SK-N-SH (cell line): ENCODE measurements at regions not wholly inside any gene's neighbourhood (a gene's known extent, or its start where the extent isn't known, plus 50 kb on each side); places are given as distances from the start of the nearest gene placed in this dataset.

Source experiments
- CTCF ChIA-PET: fragments of 300-600, 350-600 bp; formaldehyde crosslinking; extraction: SDS; loops from one replicate; lab custom pipeline; 2021; lab: Yijun Ruan, JAX
- POLR2A ChIA-PET: fragments of 350-600 bp; sonication (Branson Sonifier 250); formaldehyde crosslinking; extraction: SDS; loops from one replicate; lab custom pipeline; 2020; ENCODE audit warnings: antibody characterized with exemption, inconsistent platforms; lab: Yijun Ruan, JAX
- DNase-seq: peaks from one replicate; pipeline ENCODE4 v3.0.0; 2012
- H2AFZ ChIP-seq: fragments of 200-600 bp; sonication (generic); 2 replicates; pipeline ENCODE4 v1.8.1; 2016; ENCODE audit warnings: antibody characterized with exemption, mild to moderate bottlenecking, low read depth
- H3F3A ChIP-seq: fragments of 200-600 bp; sonication (generic); replicated peaks from 2 replicates; pipeline ENCODE3; 2016; ENCODE audit warnings: antibody characterized with exemption, mild to moderate bottlenecking; ENCODE audit not compliant: insufficient read depth
- H3K27ac ChIP-seq, 2 experiments: fragments of 200-500 bp in 1 of 2; fragments of 200-600 bp in 1 of 2; sonication (Bioruptor generic) in 1 of 2; sonication (generic), shearing (Covaris generic) in 1 of 2; 2 replicates each; pipeline versions ENCODE4 v1.5.1 to v1.6.1; 2014 to 2016; ENCODE audit warnings: low read depth in 2 of 2, inconsistent platforms in 1 of 2, low read length in 1 of 2, mild to moderate bottlenecking in 1 of 2, mixed read lengths in 1 of 2
- H3K27me3 ChIP-seq: fragments of 200-600 bp; sonication (generic), shearing (Covaris generic); 2 replicates; pipeline ENCODE4 v1.6.1; 2016; ENCODE audit warnings: mixed run types; ENCODE audit not compliant: insufficient read depth
- H3K36me3 ChIP-seq, 2 experiments: fragments of 200-500 bp in 1 of 2; fragments of 200-600 bp in 1 of 2; sonication (Bioruptor generic) in 1 of 2; sonication (generic) in 1 of 2; replicated peaks in 1 of 2; 2 replicates each; pipeline versions ENCODE3 to v1.5.1; 2014 to 2016; ENCODE audit warnings: low read length in 1 of 2, mild to moderate bottlenecking in 1 of 2; ENCODE audit not compliant: insufficient read depth in 2 of 2, control insufficient read depth in 1 of 2
- H3K4me1 ChIP-seq, 2 experiments: fragments of 200-500 bp in 1 of 2; fragments of 200-600 bp in 1 of 2; sonication (Bioruptor generic) in 1 of 2; sonication (generic), shearing (Covaris generic) in 1 of 2; 2 replicates each; pipeline versions ENCODE4 v1.5.1 to v1.6.1; 2014 to 2016; ENCODE audit warnings: low read depth in 1 of 2, low read length in 1 of 2, mixed run types in 1 of 2; ENCODE audit not compliant: insufficient read depth in 2 of 2, control insufficient read depth in 1 of 2
- H3K4me2 ChIP-seq: fragments of 200-600 bp; sonication (generic), shearing (Covaris generic); 2 replicates; pipeline ENCODE4 v1.6.1; 2017; ENCODE audit warnings: mixed run types
- H3K4me3 ChIP-seq, 2 experiments: fragments of 200-500 bp in 1 of 2; fragments of 200-600 bp in 1 of 2; sonication (Bioruptor generic) in 1 of 2; sonication (generic), shearing (Covaris generic) in 1 of 2; 2 replicates each; pipeline versions ENCODE4 v1.5.1 to v1.8.1; 2014 to 2016; ENCODE audit warnings: low read depth in 2 of 2, inconsistent platforms in 1 of 2, low read length in 1 of 2, mild to moderate bottlenecking in 1 of 2, mixed read lengths in 1 of 2, moderate library complexity in 1 of 2
- H3K79me2 ChIP-seq: fragments of 200-600 bp; sonication (generic); 2 replicates; pipeline ENCODE4 v1.8.1; 2017; ENCODE audit warnings: mild to moderate bottlenecking; ENCODE audit not compliant: insufficient read depth
- H3K9ac ChIP-seq: fragments of 200-600 bp; sonication (generic); 2 replicates; pipeline ENCODE4 v1.6.1; 2017; ENCODE audit warnings: mixed run types
- H3K9me2 ChIP-seq: fragments of 200-600 bp; sonication (generic); 2 replicates; pipeline ENCODE4 v1.6.1; 2017; ENCODE audit warnings: mixed run types
- H3K9me3 ChIP-seq: fragments of 200-600 bp; sonication (generic); 2 replicates; pipeline ENCODE4 v1.6.1; 2017; ENCODE audit warnings: mixed run types, mild to moderate bottlenecking, moderate library complexity
- H4K20me1 ChIP-seq: fragments of 200-600 bp; sonication (generic); 2 replicates; pipeline ENCODE4 v1.6.1; 2017; ENCODE audit warnings: mild to moderate bottlenecking, mixed run types; ENCODE audit not compliant: insufficient read depth
- CHD2 ChIP-seq: fragments of 150-350 bp; IDR thresholded peaks from 2 replicates; pipeline ENCODE4 v1.6.1; 2018; ENCODE audit warnings: low read length; ENCODE audit not compliant: partially characterized antibody
- EZH2phosphoT487 ChIP-seq: fragments of 200-600 bp; sonication (generic); IDR thresholded peaks from 2 replicates; pipeline ENCODE4 v1.6.1; 2017; ENCODE audit warnings: low read depth, mixed run types, mild to moderate bottlenecking, antibody characterized with exemption, moderate library complexity, borderline replicate concordance
- FOSL2 ChIP-seq: IDR thresholded peaks from 2 replicates; pipeline ENCODE4 v1.4.0; 2012; ENCODE audit warnings: low read depth, mild to moderate bottlenecking, moderate library complexity, borderline replicate concordance
- FOXM1 ChIP-seq: IDR thresholded peaks from 2 replicates; pipeline ENCODE4 v1.4.0; 2012; ENCODE audit warnings: low read depth, mild to moderate bottlenecking
- GABPA ChIP-seq: IDR thresholded peaks from 2 replicates; pipeline ENCODE4 v1.4.0; 2012; ENCODE audit warnings: low read depth, mild to moderate bottlenecking
- MXI1 ChIP-seq: IDR thresholded peaks from 2 replicates; pipeline ENCODE4 v1.6.1; 2012; ENCODE audit warnings: mild to moderate bottlenecking, low read depth, low read length, improper control_type of control experiment
- NFIC ChIP-seq: IDR thresholded peaks from 2 replicates; pipeline ENCODE4 v1.4.0; 2012; ENCODE audit warnings: borderline replicate concordance
- RAD21 ChIP-seq: IDR thresholded peaks from 2 replicates; pipeline ENCODE4 v1.6.1; 2012; ENCODE audit warnings: mild to moderate bottlenecking, low read length
- RFX5 ChIP-seq: IDR thresholded peaks from 2 replicates; pipeline ENCODE4 v1.6.1; 2012; ENCODE audit warnings: mild to moderate bottlenecking, improper control_type of control experiment, low read length
- SMC3 ChIP-seq: IDR thresholded peaks from 2 replicates; pipeline ENCODE4 v1.6.1; 2012; ENCODE audit warnings: low read depth, low read length, improper control_type of control experiment
- TAF1 ChIP-seq: IDR thresholded peaks from 2 replicates; pipeline ENCODE4 v1.6.1; 2012; ENCODE audit warnings: low read depth, mild to moderate bottlenecking, low read length, moderate library complexity, borderline replicate concordance
- TCF12 ChIP-seq: IDR thresholded peaks from 2 replicates; pipeline ENCODE4 v1.4.0; 2012
- YY1 ChIP-seq: IDR thresholded peaks from 2 replicates; pipeline ENCODE4 v1.4.0; 2012; ENCODE audit warnings: low read depth, mild to moderate bottlenecking
- WGBS: methylation state at CpG from one replicate; pipeline ENCODE4 v1.1.6; 2017; ENCODE audit warnings: low lambda C conversion rate; 5-methylcytosine and 5-hydroxymethylcytosine counted together
- TF ChIP-seq, protein P1 (sequence below): IDR thresholded peaks from 2 replicates; pipeline ENCODE4 v1.6.1; 2012; ENCODE audit warnings: mild to moderate bottlenecking, low read depth, low read length, moderate library complexity
- TF ChIP-seq, protein P2 (sequence below): IDR thresholded peaks from 2 replicates; pipeline ENCODE4 v1.4.0; 2012; ENCODE audit warnings: low read depth, borderline replicate concordance
- TF ChIP-seq, protein P3 (sequence below): IDR thresholded peaks from 2 replicates; pipeline ENCODE4; 2012
- TF ChIP-seq, protein P4 (sequence below): fragments of 200-600 bp; sonication (generic); IDR thresholded peaks from 2 replicates; pipeline ENCODE4 v1.6.1; 2017; ENCODE audit warnings: antibody characterized with exemption, mild to moderate bottlenecking, moderate library complexity
- TF ChIP-seq, protein P5 (sequence below): IDR thresholded peaks from 2 replicates; pipeline ENCODE4 v1.4.0; 2012; ENCODE audit warnings: low read depth, borderline replicate concordance

DNA sequence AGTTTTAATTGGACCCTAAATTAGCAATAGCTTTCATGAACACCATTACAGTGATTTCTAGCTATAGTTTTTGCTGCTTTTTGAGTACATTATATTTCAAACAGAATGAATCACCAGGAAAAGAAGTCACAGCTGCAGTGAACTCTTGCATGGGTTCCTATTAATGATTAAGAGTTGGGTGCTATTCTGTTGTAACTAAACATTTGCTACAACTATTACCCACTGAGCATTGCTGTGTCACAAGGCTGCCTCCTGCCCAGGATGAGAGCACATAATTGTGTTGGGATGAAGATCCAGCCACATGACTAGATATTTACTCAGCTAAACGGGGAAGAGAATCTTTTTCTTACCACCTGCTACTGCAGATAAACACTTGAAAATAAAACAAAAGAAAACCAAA is 152.7 kb downstream of the GXYLT1 start:
- ChIA-PET CTCF (interaction anchor here (1.4 kb wide), 1 partner anchor 32 kb away, joined by 7 read pairs; no protein-coding TSS in a partner anchor), POLR2A (no interaction called here)
- H4K20me1 ChIP-seq = no peaks in the 10 kb centered on the region
- H3K9me3 ChIP-seq = no peaks in the 10 kb centered on the region
- no peak overlapping the region for H3K27ac ChIP-seq
- DNase-seq = no peak
- no peaks in the 10 kb centered on the region for H3K4me1 ChIP-seq
- H3K27me3 ChIP-seq = no peaks in the 10 kb centered on the region
- no peak overlapping the region for H3K9ac ChIP-seq
- no peak for TF ChIP-seq SMC3
- TF ChIP-seq CHD2 = no peak
- no peak for TF ChIP-seq RAD21
- TF ChIP-seq NFIC = no peak
- no peak for TF ChIP-seq GABPA
- TF ChIP-seq, protein P1, sequence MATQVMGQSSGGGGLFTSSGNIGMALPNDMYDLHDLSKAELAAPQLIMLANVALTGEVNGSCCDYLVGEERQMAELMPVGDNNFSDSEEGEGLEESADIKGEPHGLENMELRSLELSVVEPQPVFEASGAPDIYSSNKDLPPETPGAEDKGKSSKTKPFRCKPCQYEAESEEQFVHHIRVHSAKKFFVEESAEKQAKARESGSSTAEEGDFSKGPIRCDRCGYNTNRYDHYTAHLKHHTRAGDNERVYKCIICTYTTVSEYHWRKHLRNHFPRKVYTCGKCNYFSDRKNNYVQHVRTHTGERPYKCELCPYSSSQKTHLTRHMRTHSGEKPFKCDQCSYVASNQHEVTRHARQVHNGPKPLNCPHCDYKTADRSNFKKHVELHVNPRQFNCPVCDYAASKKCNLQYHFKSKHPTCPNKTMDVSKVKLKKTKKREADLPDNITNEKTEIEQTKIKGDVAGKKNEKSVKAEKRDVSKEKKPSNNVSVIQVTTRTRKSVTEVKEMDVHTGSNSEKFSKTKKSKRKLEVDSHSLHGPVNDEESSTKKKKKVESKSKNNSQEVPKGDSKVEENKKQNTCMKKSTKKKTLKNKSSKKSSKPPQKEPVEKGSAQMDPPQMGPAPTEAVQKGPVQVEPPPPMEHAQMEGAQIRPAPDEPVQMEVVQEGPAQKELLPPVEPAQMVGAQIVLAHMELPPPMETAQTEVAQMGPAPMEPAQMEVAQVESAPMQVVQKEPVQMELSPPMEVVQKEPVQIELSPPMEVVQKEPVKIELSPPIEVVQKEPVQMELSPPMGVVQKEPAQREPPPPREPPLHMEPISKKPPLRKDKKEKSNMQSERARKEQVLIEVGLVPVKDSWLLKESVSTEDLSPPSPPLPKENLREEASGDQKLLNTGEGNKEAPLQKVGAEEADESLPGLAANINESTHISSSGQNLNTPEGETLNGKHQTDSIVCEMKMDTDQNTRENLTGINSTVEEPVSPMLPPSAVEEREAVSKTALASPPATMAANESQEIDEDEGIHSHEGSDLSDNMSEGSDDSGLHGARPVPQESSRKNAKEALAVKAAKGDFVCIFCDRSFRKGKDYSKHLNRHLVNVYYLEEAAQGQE = no peak
- TF ChIP-seq MXI1 = no peak
- no peak for TF ChIP-seq FOSL2
- no peak for TF ChIP-seq EZH2phosphoT487
- no peak for TF ChIP-seq TCF12
- TF ChIP-seq RFX5 = no peak
- TF ChIP-seq, protein P2, sequence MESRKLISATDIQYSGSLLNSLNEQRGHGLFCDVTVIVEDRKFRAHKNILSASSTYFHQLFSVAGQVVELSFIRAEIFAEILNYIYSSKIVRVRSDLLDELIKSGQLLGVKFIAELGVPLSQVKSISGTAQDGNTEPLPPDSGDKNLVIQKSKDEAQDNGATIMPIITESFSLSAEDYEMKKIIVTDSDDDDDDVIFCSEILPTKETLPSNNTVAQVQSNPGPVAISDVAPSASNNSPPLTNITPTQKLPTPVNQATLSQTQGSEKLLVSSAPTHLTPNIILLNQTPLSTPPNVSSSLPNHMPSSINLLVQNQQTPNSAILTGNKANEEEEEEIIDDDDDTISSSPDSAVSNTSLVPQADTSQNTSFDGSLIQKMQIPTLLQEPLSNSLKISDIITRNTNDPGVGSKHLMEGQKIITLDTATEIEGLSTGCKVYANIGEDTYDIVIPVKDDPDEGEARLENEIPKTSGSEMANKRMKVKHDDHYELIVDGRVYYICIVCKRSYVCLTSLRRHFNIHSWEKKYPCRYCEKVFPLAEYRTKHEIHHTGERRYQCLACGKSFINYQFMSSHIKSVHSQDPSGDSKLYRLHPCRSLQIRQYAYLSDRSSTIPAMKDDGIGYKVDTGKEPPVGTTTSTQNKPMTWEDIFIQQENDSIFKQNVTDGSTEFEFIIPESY = no peak
- TF ChIP-seq, protein P3, sequence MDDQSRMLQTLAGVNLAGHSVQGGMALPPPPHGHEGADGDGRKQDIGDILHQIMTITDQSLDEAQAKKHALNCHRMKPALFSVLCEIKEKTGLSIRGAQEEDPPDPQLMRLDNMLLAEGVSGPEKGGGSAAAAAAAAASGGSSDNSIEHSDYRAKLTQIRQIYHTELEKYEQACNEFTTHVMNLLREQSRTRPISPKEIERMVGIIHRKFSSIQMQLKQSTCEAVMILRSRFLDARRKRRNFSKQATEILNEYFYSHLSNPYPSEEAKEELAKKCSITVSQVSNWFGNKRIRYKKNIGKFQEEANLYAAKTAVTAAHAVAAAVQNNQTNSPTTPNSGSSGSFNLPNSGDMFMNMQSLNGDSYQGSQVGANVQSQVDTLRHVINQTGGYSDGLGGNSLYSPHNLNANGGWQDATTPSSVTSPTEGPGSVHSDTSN = no peak
- TF ChIP-seq, protein P4, sequence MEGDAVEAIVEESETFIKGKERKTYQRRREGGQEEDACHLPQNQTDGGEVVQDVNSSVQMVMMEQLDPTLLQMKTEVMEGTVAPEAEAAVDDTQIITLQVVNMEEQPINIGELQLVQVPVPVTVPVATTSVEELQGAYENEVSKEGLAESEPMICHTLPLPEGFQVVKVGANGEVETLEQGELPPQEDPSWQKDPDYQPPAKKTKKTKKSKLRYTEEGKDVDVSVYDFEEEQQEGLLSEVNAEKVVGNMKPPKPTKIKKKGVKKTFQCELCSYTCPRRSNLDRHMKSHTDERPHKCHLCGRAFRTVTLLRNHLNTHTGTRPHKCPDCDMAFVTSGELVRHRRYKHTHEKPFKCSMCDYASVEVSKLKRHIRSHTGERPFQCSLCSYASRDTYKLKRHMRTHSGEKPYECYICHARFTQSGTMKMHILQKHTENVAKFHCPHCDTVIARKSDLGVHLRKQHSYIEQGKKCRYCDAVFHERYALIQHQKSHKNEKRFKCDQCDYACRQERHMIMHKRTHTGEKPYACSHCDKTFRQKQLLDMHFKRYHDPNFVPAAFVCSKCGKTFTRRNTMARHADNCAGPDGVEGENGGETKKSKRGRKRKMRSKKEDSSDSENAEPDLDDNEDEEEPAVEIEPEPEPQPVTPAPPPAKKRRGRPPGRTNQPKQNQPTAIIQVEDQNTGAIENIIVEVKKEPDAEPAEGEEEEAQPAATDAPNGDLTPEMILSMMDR = no peak
- no peak for TF ChIP-seq YY1
- TF ChIP-seq, protein P5, sequence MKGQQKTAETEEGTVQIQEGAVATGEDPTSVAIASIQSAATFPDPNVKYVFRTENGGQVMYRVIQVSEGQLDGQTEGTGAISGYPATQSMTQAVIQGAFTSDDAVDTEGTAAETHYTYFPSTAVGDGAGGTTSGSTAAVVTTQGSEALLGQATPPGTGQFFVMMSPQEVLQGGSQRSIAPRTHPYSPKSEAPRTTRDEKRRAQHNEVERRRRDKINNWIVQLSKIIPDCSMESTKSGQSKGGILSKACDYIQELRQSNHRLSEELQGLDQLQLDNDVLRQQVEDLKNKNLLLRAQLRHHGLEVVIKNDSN = no peak
- TF ChIP-seq FOXM1 = no peak
- TF ChIP-seq TAF1 = no peak
- H3K9me2 ChIP-seq = no peaks in the 10 kb centered on the region
- H3K36me3 ChIP-seq = no peaks in the 10 kb centered on the region
- no peak overlapping the region for H2AFZ ChIP-seq
- no peaks in the 10 kb centered on the region for H3K79me2 ChIP-seq
- no peak overlapping the region for H3K4me2 ChIP-seq
- no peak overlapping the region for H3K4me3 ChIP-seq
- no peaks in the 10 kb centered on the region for H3F3A ChIP-seq
- WGBS = 50% methylated on average over 1 of the region's 1 CpG
